CD4-positive, alpha-beta T cell treated with Interleukin-2 at 100 ng/mL for 4 hours (primary cell): ENCODE measurements at regions not wholly inside any gene's neighbourhood (a gene's known extent, or its start where the extent isn't known, plus 50 kb on each side); places are given as distances from the start of the nearest gene placed in this dataset.
"Not testable (repeated sequence)": the region's sequence is repeated elsewhere in the genome, so short reads cannot be mapped to it uniquely, and the experiment has no call there.

Source experiments
- DNase-seq: peaks from one replicate; pipeline ENCODE4 v3.0.0-alpha.2; 2020; ENCODE audit warnings: low spot score

DNA sequence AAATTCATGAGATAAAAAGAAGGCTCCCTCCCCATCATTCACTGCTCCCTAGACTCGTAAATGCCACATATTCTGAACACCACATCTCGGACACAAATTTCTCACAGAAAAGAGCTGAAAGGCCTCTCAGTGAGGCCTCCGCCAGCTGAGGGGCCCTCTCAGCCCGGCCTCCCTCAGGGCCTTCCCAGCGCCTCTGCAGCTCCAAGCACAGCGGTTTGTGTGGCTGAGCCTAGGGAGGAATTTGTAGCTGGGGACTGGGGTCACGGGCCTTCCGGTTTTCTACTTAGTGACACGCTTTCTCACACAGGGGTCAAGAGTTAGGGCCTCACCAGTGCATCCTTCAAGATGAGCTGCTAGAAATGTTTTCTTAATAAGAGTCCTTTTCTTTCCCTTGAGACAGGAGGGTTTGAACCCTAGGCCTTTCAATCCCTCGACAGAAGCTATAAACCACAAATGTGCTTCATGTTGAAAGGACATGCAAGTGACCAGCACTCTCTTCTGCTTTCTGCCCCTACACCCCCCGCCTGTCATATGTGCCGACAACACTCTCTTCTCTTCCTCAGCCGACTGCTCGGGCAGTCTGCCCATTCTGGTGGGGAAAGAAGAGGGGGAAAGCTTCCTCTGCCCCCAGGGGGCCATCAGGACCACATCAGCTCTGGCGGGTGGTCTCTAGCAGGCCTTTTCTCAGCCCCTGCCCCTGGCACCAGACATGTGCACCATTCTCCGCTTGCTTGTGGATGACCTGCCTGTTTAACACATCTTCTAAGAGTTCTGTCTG is 104.9 kb downstream of the CHIC2 start:
- DNase-seq, result no peak

DNA sequence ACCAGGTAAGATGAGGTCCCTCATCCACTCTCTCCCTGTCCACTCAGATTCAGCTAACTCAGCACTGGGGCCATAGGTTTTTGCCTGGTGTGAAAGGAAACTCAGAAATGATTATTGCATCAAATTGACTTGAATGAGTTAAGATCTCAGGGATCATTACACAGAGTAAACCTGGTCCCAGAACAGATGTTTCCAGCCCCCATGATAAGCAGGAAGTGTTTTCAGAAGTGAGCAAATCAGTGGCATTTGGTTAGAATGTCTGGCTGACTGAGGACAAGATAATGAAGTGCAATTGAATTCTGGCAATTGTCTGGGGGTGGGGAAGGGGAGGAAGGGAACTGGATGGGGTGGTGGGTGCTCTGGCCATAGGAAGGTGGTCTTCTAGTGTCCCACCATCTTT is 108.0 kb downstream of the CHIC2 start:
- no peak for DNase-seq

DNA sequence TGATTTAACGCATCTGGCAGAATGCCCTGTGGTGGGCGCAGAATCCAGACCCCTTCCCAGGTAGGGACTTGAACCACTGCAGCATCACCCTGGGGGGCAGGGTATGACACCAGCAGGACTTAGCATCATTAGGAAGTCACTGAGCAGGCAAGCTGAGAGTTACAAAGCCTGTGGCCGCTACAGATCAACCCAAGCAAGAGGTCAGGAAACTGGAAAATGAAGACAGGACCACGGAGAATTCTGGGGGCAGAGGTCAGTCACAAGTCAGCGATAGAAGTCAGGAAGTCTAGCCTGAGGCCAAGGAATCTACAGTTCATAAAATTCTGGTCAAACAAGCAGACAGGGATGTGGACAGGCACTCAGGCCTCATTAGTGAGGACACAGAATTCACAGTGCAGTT is 108.4 kb downstream of the CHIC2 start:
- DNase-seq, result no peak

DNA sequence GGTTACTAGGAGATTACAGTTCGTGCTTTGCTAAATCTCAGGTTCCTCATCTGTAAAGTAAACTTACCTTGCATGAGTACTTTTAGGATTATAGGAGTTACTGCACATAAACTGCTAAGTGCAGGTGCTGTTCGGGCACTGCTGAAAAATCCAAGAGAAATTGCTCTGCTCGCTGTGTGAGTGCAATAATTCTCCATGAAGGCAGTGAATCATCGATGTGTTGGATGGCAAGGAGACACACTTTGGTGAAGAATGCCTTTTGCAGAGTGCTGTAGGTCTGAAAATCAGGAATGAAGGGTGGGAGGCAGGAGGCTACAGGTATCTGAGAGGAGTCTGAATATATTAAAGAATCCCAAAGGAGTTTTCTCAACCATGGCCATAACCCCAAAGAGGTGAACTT is 113.0 kb downstream of the CHIC2 start:
- DNase-seq, result no peak

DNA sequence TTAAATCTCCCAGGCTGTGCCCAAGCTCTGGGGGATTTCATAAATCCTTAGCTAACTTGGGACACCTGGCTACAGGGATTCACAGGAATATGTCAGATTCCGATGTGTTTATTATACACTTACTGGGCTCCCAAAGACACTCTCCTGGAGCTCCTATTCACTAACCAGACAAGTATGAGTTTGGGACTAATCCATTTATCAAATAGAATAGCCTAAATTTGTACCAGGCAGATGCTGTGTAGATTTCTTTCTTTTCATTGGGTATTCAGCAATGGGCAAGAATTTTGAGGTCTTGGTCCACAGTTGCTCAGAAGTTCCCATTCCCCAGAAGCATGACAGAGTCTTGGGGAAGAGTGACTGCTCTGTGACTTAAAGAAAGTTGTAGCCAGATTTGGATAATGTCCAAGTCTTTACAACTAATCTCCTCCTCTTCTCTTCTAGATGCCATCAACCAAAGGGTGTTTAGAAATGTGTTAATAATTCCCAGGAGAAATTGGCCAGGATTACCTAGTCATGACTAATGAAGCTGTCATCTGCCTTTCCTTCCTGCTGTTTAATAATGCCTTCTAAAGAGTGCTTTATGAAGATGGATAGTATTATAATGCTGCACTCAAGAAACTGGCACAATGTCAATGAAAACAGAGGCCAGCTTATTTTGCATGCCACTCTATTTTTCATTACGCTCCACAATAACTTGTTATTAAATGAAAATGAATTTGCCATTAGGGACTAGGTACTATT is 120.9 kb downstream of the CHIC2 start:
- no peak for DNase-seq

DNA sequence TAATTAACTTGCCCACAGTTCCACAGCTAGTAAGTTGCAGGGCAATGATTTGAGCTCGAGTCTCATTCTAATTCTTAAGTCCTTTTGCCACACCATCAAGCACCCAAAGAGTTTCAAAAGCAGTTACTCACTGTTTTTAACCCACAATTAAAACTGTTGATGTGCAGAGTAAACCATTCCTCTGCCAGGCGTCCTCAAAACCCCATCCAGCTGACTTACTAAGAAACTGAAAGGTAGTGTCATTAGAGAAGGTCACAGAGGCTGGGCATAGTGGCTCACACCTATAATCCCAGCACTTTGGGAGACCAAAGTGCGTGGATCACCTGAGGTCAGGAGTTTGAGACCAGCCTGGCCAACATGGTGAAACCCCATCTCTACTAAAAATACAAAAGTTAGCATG is 121.7 kb downstream of the CHIC2 start:
- DNase-seq, result no peak

DNA sequence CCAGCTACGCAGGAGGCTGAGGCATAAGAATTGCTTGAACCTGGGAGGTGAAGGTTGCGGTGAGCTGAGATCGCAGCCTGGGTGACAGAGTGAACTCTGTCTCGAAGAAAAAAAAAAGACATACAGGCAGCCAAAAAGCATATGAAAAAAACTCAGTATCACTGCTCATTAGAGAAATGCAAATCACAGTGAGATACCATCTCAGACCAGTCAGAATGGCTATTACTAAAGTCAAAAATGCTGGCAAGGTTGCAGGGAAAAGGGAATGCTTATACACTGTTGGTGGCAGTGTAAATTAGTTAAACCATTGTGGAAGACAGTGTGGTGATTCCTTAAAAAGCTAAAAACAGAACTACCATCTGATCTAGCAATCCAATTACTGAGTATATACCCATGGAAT is 123.1 kb downstream of the CHIC2 start:
- no peak for DNase-seq

DNA sequence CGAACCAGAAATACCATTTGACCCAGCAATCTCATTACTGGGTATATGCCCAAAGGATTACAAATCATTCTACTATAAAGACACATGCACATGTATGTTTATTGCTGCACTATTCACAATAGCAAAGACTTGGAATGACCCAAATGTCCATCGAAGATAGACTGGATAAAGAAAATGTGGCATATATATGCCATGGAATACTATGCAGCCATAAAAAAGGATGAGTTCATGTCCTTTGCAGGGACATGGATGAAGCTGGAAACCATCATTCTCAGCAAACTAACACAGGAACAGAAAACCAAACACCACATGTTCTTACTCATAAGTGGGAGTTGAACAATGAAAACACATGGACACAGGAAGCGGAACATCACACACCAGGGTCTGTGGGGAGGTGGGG is 124.5 kb downstream of the CHIC2 start:
- DNase-seq, result not testable (repeated sequence)

DNA sequence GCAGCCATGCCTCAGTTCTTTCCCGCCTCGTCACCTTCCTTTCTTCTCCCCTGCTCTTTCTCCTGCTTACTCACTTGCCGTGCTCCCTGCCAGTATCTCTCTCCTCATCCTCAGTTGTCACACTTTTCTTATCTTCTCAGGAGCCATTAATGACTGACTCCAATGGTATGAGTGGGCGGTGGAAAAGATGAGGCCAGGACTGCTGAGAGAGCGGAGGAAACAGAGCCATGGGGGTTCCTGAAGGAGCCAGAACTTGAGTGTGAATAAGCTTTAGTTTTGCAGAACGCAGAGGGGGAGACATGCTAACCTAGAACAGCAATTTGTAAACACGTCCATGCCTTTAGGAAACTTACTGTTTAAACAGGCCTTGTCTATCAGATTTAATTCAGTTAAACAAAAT is 126.5 kb downstream of the CHIC2 start:
- no peak for DNase-seq

DNA sequence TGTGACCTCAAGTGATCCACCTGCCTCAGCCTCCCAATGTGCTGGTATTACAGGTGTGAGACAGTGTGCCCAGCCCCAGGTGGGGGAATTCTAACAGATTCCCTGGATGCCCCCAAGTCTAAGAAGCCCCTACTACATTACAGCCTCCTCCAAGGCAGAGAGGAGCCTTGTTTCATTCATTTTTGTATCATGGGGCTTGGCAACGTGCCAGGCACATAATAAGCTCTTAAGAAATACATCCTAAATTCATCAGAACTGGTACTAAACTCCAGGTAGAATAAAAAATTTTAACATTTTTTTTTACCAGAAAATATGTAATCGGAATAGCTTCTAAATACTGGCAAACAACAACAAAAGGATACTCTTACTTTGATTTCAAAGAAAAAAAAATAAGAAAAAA is 127.1 kb downstream of the CHIC2 start:
- DNase-seq, result no peak

DNA sequence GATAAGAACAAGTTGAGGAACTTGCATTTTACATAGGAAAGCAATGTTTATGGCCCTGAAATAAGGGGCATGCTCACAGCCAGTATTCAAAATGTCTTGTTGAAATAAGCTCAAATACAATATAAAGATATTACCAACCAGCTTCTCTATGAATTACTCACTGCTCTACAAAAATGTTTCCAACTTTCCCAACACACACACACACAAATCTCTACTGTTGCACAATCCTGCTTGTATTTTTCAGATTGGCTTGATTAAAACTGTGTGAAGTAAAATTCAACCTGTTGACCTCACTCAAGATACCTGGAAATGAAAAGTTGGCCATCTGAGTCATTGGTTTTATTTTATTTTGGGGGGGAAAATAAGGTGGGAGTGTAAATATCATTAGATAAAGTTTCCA is 128.6 kb downstream of the CHIC2 start:
- DNase-seq, result no peak

DNA sequence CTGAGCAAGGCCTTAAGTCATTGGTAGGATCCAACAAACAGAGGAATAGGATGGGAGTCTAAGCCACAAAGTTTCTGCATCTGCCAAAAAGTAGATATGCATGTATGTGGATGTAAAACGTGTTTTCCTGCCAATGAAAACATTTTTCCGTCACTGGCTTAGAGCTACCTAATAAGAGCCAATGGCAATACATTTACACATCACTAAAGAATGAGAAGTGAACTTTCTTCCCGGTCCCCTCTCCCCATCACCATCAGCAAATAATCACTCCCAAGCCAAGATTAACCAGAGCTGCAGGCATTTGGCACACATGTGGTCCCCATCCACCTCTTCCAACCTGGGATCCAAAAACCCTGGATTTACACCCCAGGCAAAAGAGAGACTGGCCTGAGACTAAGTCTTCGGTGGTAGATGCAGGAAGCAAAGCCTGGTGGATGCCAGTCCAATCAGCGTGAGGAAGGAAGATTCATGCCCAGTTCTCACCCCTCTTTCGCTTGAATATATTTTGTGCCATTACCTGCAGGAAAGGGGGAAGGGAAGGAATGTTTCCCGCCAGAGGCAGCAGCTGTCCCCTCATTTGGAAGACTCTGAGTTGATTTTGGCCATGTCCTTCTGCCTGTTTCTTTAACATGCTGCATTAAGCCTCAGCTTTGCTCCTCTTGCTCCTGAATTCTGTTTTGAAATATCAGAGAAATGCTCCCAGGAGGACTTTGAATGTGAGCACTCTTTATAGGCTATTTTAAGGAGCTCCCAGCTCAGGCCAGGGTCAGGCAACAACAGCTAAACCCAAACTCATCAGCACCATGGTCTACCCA is 131.4 kb downstream of the CHIC2 start:
- DNase-seq, result no peak

DNA sequence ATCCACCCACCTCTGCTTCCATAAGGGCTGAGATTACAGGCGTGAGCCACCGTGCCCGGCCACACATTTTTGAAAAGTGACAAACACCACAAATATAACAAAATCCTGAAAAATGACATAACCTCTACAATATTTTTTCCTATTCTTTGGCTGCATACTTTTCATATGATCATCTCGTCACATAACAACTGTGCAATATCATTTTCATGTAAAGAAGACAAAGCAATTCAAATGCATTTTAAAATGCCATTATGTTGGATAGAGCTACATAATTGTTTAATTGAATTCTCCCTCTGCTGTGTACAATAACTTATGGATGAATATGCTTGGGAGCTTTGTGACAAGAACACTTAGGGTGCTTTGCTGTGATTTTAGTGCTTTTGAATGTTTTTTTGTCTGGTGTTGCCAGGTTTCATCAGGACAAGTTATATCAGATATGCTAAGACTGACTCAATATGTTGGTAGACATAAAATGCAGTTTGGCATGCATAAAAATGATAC is 132.9 kb downstream of the CHIC2 start:
- DNase-seq, result no peak

DNA sequence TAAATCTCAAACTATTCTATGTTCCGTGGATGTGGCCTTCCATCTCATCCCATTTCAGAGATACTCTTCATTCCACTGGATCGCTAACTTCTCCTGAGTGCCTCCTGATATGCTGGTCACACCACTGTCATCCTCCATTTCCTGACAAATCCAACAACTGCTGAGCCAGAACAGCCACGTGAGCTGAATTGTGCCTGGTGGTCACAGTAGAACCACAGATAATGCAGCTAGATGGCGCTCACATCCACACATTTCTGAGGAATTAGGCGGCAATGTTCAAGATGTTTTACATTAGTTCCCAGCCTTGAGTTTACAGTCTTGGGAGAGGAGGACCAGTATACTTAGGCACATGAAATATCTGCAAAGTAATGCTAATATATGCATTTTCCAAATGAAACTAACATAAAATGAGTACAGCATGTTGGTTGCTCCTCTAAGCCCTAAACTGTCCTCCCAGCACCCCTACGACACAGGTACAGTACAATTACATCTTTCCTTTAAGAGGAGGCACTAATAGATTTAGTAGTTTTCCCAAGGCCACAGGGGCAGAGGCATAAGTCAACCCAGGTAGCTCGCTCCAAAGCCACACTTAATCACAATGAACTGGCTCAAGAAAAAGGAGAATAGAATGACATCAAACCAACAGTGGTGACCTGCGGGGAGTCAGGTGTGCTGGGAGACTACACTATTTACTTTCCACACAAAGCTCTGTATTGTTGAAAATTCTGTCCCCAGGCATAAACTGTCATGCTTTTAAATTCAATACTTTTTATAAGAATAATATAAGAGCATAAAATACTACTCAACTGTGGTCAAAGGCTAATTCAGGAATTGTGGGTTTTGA is 134.2 kb downstream of the CHIC2 start:
- peak; percentile 61 for DNase-seq

DNA sequence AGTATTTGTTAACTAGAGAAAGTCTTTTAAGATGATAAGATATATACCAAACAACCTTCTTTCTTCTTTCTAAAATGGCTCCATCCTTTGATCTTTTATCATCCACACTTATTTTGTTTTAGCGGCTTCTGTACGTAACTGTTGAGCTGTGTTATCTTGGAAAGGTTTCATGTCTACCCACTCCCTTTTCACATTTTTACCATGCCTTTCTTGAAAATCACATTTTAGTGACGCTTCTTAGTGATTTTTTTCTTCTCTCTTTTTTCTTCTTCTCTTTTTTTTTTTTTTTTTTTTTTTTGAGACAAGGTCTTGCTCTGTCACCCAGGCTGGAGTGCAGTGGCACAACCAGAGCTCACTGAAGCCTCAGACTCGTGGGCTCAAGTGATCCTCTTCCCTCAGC is 135.1 kb downstream of the CHIC2 start:
- no peak for DNase-seq

DNA sequence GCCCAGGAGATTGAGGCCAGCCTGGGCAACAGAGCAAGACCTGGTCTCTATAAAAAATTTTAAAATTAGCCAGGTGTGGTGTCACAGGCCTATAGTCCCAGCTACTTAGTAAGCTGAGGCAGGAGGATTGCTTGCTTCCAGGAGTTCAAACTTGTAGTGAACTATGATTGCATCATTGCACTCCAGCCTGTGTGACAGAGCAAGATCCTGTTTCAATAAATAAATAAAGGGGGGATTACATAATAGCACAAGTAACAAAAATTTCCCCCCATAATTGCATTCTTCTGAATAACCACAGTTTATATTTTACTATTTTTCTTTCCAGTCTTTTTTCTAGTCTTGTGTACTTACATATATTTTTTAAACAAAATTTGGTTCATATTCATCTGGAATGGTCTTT is 135.6 kb downstream of the CHIC2 start:
- DNase-seq, result no peak

DNA sequence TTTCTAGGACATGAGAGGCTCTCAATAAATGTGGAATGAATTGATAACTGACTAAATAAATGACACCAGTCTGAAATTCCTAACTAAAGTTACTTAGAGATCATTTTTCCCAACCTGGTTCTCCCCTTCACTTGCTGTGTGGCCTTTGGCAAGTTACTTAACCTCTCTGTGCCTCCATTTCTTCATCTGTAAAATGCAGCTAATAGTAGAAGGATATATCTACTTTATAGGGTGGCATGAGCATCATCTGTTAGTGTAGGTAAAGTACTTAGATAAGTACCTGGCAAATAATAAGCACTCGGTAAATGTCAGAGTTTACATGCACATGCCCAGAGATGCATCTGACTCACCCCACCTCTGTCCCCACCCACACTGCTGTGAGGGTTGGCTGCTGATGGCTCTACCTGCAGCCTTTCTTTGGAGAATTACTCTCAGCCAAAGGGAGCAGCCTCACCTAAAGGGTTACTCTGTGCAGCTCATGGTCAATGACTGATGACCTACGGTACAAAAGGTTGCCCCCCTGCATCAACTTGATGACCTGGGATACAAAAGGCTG is 139.3 kb downstream of the CHIC2 start:
- no peak for DNase-seq

DNA sequence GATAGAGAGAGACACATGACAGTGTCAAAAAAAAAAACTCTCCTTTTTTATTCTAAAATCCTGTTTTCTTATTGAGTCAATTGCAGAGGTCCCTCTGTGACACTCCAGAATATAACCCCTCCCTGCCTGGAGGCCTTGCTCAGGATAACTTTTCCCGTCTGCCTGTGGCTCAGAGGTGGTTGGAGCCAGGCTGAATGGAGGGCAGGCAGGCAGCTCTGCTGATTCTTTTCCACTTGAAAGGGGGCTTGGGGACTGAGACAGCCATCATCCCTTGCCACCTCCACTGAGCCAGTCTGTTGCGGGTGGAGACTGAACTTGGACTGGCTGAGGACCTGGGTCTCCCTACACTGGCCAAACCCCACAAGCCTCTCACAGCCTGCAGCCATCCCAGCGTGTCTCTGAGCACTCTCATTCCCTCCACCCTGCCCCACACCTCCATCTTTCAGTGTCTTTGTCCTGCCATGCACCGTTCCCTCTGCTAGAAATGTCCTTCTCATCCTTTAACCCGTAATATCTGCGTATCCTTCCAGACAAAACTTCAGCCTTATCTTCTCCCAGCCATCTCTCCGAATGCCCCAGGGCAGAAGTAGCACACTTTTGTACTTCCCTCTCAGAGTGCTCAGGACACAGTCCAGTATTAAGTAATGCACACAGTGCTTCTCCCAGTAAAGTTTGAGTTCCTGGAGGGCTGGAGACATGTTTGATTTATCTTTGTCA is 139.9 kb downstream of the CHIC2 start:
- DNase-seq, result no peak

DNA sequence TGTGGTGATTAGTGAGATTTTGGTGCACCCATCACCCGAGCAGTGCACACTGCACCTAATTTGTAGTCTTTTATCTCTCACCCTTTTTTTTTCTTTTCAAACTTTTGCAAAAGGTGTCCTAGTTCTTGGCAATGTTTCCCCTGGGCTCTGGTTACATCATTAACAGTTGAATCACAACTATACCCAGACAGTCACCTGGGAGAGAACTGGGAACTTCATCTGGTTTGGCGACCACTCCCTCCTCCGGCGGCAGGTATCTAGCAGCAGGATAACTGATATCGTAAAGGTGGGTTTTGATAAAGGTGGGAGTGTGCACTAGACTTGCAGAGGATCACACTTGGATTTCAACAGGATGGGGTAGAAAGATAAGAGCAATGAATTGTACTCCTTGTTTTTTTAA is 140.5 kb downstream of the CHIC2 start:
- DNase-seq, result no peak

DNA sequence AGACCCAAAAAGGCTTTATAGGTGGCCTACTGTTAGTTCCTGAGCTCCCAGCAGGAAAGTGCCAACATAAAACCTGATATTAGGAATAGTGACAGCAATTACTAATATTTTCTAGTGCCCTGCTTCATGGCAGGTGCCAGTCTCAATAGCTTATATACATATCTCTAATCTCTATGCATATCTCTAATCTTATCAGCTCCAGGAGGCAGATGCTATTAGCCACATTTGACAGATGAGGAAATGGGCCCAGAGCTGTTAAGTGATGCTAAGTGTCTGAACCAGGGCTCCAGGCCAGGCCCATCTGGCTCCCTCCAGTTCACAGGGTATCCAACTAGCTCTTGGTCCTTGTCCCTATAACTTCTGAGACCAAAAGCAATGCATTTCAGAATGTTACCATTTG is 142.5 kb downstream of the CHIC2 start:
- DNase-seq, result no peak

DNA sequence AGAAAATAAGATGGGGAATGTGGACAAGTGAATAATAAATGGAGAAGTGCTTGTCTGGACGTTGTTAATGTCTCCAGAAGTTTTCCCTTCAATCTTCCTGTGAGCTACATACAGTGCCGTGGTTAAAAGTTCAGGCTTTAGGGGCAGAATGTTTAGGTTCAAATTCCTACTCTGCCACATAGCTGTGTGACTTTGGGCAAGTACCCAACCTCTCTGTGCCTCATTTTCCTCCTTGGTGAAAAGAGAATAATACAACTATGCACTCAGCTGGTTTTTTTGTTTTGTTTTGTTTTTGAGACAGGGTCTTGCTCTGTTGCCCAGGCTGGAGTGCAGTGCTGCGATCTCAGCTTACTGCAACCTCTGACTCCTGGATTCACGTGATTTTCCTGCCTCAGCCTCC is 143.5 kb downstream of the CHIC2 start:
- DNase-seq, result no peak
